GM06990 (cell line): ENCODE measurements at regions not wholly inside any gene's neighbourhood (a gene's known extent, or its start where the extent isn't known, plus 50 kb on each side); places are given as distances from the start of the nearest gene placed in this dataset.
"Not testable (repeated sequence)": the region's sequence is repeated elsewhere in the genome, so short reads cannot be mapped to it uniquely, and the experiment has no call there.

Experiments used
- DNase-seq: peaks from one replicate; pipeline ENCODE4 v3.0.0-alpha.2; 2011; ENCODE audit not compliant: insufficient read length; ENCODE audit errors: extremely low read depth
- H3K27me3 ChIP-seq: replicated peaks from 2 replicates; pipeline ENCODE4 v1.6.0; 2011; ENCODE audit warnings: low read length; ENCODE audit not compliant: control insufficient read depth, insufficient read depth
- H3K36me3 ChIP-seq: 2 replicates; pipeline ENCODE4 v1.5.1; 2011; ENCODE audit warnings: low read length; ENCODE audit not compliant: control insufficient read depth, insufficient read depth
- H3K4me3 ChIP-seq: replicated peaks from 2 replicates; pipeline ENCODE4 v1.5.1; 2011; ENCODE audit warnings: low read depth, mild to moderate bottlenecking, control low read depth, low read length
- TF ChIP-seq, protein P1 (sequence below): IDR thresholded peaks from 2 replicates; pipeline ENCODE4 v1.5.1; 2011; ENCODE audit warnings: low read length, control low read depth, mild to moderate bottlenecking, inconsistent platforms; ENCODE audit not compliant: insufficient read depth, poor library complexity, severe bottlenecking

DNA sequence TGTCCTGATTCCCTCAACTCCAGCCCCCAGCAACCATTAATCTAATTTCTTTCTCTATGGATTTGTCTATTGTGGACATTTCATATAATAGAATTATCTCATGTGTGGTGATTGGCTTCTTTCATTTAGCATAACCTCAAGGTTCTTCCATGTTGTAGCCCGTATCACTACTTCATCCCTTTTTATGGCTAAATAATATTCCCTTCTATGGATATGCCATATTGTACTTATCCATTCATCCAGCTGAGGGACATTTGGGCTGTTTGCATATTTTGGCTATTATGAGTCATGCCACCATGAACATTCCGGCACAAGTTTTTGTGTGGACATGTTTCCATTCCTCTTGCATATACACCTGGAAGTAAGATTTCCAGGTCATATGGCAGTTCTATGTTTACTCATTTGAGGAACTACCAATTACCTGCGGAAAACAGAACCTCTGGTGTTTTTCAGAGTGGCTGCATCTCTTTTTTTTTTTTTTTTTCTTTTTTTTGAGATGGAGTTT, 108.7 kb upstream of the MAP1LC3B2 start:
- TF ChIP-seq, protein P1, sequence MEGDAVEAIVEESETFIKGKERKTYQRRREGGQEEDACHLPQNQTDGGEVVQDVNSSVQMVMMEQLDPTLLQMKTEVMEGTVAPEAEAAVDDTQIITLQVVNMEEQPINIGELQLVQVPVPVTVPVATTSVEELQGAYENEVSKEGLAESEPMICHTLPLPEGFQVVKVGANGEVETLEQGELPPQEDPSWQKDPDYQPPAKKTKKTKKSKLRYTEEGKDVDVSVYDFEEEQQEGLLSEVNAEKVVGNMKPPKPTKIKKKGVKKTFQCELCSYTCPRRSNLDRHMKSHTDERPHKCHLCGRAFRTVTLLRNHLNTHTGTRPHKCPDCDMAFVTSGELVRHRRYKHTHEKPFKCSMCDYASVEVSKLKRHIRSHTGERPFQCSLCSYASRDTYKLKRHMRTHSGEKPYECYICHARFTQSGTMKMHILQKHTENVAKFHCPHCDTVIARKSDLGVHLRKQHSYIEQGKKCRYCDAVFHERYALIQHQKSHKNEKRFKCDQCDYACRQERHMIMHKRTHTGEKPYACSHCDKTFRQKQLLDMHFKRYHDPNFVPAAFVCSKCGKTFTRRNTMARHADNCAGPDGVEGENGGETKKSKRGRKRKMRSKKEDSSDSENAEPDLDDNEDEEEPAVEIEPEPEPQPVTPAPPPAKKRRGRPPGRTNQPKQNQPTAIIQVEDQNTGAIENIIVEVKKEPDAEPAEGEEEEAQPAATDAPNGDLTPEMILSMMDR = no peak
- Histone ChIP-seq H3K36me3 (no peaks in the 10 kb centered on the region), H3K27me3 (no peaks in the 10 kb centered on the region; the same call in 1 of the 2 replicates), H3K4me3 (no peak overlapping the region)
- DNase-seq = no peak

DNA sequence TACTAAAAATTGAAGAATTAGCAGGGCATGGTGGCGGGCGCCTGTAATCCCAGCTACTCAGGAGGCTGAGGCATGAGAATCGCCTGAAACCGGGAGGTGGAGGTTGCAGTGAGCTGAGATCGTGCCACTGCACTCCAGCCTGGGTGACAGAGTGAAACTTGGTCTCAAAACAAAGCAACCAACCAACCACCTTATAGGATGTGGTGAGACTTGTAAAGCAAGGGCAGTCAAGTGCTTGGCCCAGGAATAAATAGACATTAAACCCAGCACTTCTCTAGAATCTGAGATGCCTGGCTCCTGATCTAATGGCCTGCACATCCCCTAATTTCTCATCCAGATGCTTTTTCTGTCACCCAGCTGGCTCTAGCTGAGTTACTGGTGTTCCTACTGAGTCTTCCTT, 106.2 kb upstream of the MAP1LC3B2 start:
- DNase-seq, H3K27me3 ChIP-seq, H3K4me3 ChIP-seq, H3K36me3 ChIP-seq: not testable (repeated sequence)

DNA sequence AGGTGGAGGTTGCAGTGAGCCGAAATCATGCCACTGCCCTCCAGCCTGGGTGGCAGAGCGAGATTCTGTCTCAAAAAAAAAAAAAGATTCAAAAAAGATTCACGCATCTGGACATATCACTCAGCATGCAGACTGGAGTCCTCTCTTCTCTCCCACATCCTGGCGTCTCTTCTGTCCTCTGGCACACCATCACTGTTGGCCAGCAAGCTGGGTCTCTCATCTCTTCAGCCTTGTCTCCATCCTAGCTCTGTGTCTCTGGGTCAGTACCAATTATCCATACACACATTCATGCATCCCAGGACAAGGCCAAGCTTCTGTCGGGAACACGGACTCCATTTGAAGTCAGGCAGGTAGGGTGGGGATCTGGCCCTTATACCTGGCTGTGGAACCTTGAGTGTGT, 105.5 kb upstream of the MAP1LC3B2 start:
- no peak for DNase-seq
- Histone ChIP-seq H3K4me3 (no peak overlapping the region), H3K36me3 (no peaks in the 10 kb centered on the region)

DNA sequence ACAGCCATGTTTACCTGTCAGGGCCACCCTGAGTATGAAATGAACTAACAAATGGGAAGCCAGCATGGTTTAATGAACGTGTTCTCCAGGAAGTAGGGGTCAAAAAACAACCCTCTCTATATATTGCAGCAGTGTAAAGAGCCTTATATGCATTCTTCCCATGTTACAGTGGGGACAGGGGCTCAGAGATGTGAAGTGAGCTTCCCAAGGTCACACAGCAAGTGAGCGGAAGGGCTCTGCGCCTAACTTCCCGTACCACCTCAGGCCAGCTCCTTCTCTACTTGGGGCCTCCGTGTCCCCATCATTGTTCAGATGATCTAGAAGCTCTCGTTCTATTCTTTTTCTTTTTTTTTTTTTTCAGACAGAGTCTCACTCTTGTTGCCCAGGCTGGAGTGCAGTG, 105.1 kb upstream of the MAP1LC3B2 start:
- DNase-seq = no peak

More for the DNA sequence above, 105.5 kb upstream of the MAP1LC3B2 start:
- H3K27me3 ChIP-seq = no peaks in the 10 kb centered on the region; the same call in none of the 2 replicates
- TF ChIP-seq, protein P1 = no peak

DNA sequence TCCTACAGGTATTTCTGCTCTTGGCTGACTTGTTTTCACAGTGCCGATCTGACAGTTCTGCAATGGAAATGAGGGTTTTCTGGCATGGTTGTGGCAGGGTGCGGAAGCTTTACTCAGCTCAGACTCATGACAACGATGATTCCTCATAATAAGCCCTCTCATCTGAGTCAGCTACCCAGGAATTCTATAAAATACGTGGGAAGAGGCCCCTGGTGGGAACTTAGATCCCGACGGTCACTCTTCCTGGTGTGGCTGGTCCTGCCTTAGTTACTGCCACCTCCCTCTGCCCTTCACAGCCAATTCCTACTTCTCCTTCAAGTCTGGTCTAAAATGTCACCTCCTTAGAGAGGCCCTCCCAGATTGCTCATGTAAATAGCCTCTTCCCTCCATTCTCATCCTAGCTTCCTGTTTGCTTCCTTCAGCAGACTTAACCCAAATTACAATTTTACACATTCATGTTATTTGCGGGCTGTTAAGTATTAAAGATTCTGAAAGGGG, 104.2 kb upstream of the MAP1LC3B2 start:
- Histone ChIP-seq H3K27me3 (no peaks in the 10 kb centered on the region; the same call in none of the 2 replicates), H3K36me3 (no peaks in the 10 kb centered on the region), H3K4me3 (no peak overlapping the region)
- no peak for DNase-seq
- TF ChIP-seq, protein P1 = no peak

More for the DNA sequence above, 105.1 kb upstream of the MAP1LC3B2 start:
- Histone ChIP-seq H3K27me3 (no peaks in the 10 kb centered on the region; the same call in none of the 2 replicates), H3K36me3 (no peaks in the 10 kb centered on the region), H3K4me3 (no peak overlapping the region)
- TF ChIP-seq, protein P1 = no peak

DNA sequence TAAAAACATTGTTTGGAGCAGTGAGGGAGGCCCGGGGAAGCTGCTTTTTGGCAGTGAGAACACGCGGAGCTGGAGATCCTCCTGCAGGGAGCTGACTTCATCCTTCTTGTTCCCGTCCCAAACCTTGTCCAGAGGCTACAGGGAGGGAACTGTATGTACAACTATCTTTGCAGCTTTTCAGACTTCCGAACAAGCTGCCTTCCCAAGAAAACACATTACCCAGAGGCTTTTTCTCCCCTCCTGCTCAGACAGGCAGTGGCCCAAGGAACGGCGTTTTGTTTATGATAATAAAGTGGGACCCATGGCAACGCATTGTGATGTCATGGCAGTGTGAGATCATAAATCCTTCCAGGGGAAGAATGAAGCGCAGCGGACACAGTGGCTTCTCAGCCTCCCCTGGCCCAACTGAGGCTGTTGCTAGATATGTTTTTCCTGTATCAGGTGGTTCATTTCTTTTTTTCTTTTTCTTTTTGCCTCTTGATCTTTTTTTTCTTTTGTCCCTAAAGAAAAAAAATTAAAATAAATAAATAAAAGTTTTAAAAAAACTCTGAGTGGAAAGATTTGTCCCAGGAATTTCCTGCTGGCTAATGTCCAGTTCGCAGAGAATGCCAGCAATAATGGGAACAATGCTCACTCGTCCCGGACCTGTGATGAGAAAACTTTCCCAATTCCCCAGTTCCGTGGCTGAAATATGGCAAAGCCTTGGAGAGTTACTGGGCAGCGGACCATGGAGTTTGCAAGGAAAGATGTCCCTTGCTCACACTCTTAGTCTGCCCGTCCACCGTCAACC, 103.4 kb upstream of the MAP1LC3B2 start:
- no peaks in the 10 kb centered on the region for H3K36me3 ChIP-seq
- H3K27me3 ChIP-seq = no peaks in the 10 kb centered on the region; the same call in none of the 2 replicates
- H3K4me3 ChIP-seq = no peak overlapping the region
- no peak for DNase-seq
- TF ChIP-seq, protein P1 = no peak
